Kidney tubule cell (primary cell): ENCODE measurements at regions not wholly inside any gene's neighbourhood (a gene's known extent, or its start where the extent isn't known, plus 50 kb on each side); places are given as distances from the start of the nearest gene placed in this dataset.

Experiments used
- DNase-seq: peaks from one replicate; pipeline ENCODE4 v3.0.0-alpha.2; 2018; ENCODE audit warnings: low spot score

GRCh38 chr11:106216281-106216680 is 138.8 kb downstream of the AASDHPPT start:
- DNase-seq: no peak

GRCh38 chr11:106217456-106217855 is 140.0 kb downstream of the AASDHPPT start:
- no peak for DNase-seq

GRCh38 chr11:106218106-106218505 is 140.6 kb downstream of the AASDHPPT start:
- DNase-seq: no peak

GRCh38 chr11:106222626-106223025 is 145.2 kb downstream of the AASDHPPT start:
- no peak for DNase-seq

- DNase-seq: no peak
These were observed 146.7 kb downstream of the AASDHPPT start for GRCh38 chr11:106224172-106224571.

GRCh38 chr11:106228996-106229395 is 151.5 kb downstream of the AASDHPPT start:
- peak; percentile 30 for DNase-seq

GRCh38 chr11:106231591-106231990 is 154.1 kb downstream of the AASDHPPT start:
- DNase-seq: peak; percentile 22

GRCh38 chr11:106233191-106233590 is 155.7 kb downstream of the AASDHPPT start:
- no peak for DNase-seq

GRCh38 chr11:106234794-106235193 is 157.3 kb downstream of the AASDHPPT start:
- no peak for DNase-seq

- no peak for DNase-seq
These were observed 158.8 kb downstream of the AASDHPPT start for GRCh38 chr11:106236295-106236694.

GRCh38 chr11:106238704-106239360 is 161.4 kb downstream of the AASDHPPT start:
- no peak for DNase-seq

GRCh38 chr11:106241601-106242257 is 164.3 kb downstream of the AASDHPPT start:
- no peak for DNase-seq

- no peak for DNase-seq
These were observed 165.4 kb downstream of the AASDHPPT start for GRCh38 chr11:106242718-106243415.

GRCh38 chr11:106246495-106246894 is 169.0 kb downstream of the AASDHPPT start:
- DNase-seq: no peak

- DNase-seq: no peak
These were observed 172.3 kb downstream of the AASDHPPT start for GRCh38 chr11:106249617-106250239.

- DNase-seq: no peak
These were observed 185.4 kb downstream of the AASDHPPT start for GRCh38 chr11:106262852-106263251.

- DNase-seq: no peak
These were observed 186.1 kb downstream of the AASDHPPT start for GRCh38 chr11:106263527-106263926.

GRCh38 chr11:106271086-106271485 is 193.6 kb downstream of the AASDHPPT start:
- DNase-seq: peak; percentile 67

GRCh38 chr11:106271686-106272085 is 194.2 kb downstream of the AASDHPPT start:
- DNase-seq: peak; percentile 47

- DNase-seq: no peak
These were observed 197.7 kb downstream of the AASDHPPT start for GRCh38 chr11:106275151-106275550.

GRCh38 chr11:106276126-106276525 is 198.7 kb downstream of the AASDHPPT start:
- DNase-seq: no peak

- DNase-seq: peak; percentile 34
These were observed 199.5 kb downstream of the AASDHPPT start for GRCh38 chr11:106276859-106277436.
